OCI-LY3 (cell line): ENCODE measurements at regions not wholly inside any gene's neighbourhood (a gene's known extent, or its start where the extent isn't known, plus 50 kb on each side); places are given as distances from the start of the nearest gene placed in this dataset.

Source experiments
- CTCF ChIP-seq: fragments of 200-600, 300-600 bp; sonication (generic); IDR thresholded peaks from 2 replicates; pipeline ENCODE4 v1.5.1; 2014; ENCODE audit warnings: antibody characterized with exemption, low read length, low read depth
- EZH2phosphoT487 ChIP-seq: fragments of 200-600 bp; shearing (Covaris generic); IDR thresholded peaks from 2 replicates; pipeline ENCODE4 v1.6.1; 2018; ENCODE audit warnings: antibody characterized with exemption, mixed run types, low read depth

DNA sequence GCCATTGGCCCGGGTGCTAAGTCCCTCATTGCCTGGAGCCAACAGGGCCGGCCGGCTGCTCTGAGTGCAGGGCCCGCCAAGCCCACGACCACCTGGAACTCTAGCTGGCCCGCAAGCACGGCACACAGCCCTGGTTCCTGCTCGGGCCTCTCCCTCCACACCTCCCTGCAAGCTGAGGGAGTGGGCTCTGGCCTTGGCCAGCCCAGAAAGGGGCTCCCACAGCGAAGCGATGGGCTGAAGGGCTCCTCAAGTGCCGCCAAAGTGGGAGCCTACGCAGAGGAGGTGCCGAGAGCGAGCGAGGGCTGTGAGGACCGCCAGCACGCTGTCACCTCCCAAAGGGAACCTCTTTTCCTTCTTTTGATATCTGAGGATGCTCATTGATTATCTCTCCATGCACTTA, 283.4 kb downstream of the PRDM2 start:
- TF ChIP-seq CTCF (no peak), EZH2phosphoT487 (no peak)
